ENCODE measurements at regions not wholly inside any gene's neighbourhood (a gene's known extent, or its start where the extent isn't known, plus 50 kb on each side); places are given as distances from the start of the nearest gene placed in this dataset.
A peak's percentile ranks its signal among the peaks of the same experiment; 100 is the strongest.

GRCh38 chrX:45323387-45323786 is 122.7 kb upstream of the DIPK2B start:
- DNase-seq (ENCODE audit: low read depth in 2 of 2), result no peak

- peak in 1 of 2 donors; percentile 21 for DNase-seq (ENCODE audit: low read depth in 2 of 2)
Measured at GRCh38 chrX:45322820-45323219, 122.1 kb upstream of the DIPK2B start.

- DNase-seq (ENCODE audit: low read depth in 2 of 2), result peak; percentile 83 to 87
Measured at GRCh38 chrX:45322382-45322781, 121.7 kb upstream of the DIPK2B start.

GRCh38 chrX:45320191-45320590 is 119.5 kb upstream of the DIPK2B start:
- peak in 1 of 2 donors; percentile 54 for DNase-seq (ENCODE audit: low read depth in 2 of 2)

GRCh38 chrX:45309801-45310200 is 109.1 kb upstream of the DIPK2B start:
- DNase-seq (ENCODE audit: low read depth in 2 of 2), result no peak

GRCh38 chrX:45309096-45309495 is 108.4 kb upstream of the DIPK2B start:
- peak in 1 of 2 donors; percentile 7 for DNase-seq (ENCODE audit: low read depth in 2 of 2)

GRCh38 chrX:45306794-45307193 is 106.1 kb upstream of the DIPK2B start:
- peak in 1 of 2 donors; percentile 2 for DNase-seq (ENCODE audit: low read depth in 2 of 2)

GRCh38 chrX:45300638-45301037 is 100.0 kb upstream of the DIPK2B start:
- no peak for DNase-seq (ENCODE audit: low read depth in 2 of 2)

GRCh38 chrX:45295259-45295986 is 94.7 kb upstream of the DIPK2B start:
- peak; percentile 47 to 52 for DNase-seq (ENCODE audit: low read depth in 2 of 2)

- DNase-seq (ENCODE audit: low read depth in 2 of 2), result peak; percentile 10 to 71
Measured at GRCh38 chrX:45274576-45274975, 73.9 kb upstream of the DIPK2B start.

- DNase-seq (ENCODE audit: low read depth in 2 of 2), result no peak
Measured at GRCh38 chrX:45267007-45267406, 66.3 kb upstream of the DIPK2B start.

- peak in 1 of 2 donors; percentile 41 for DNase-seq (ENCODE audit: low read depth in 2 of 2)
Measured at GRCh38 chrX:45266456-45266855, 65.8 kb upstream of the DIPK2B start.

- no peak for DNase-seq (ENCODE audit: low read depth in 2 of 2)
Measured at GRCh38 chrX:45264865-45265264, 64.2 kb upstream of the DIPK2B start.

GRCh38 chrX:45261471-45261870 is 60.8 kb upstream of the DIPK2B start:
- DNase-seq (ENCODE audit: low read depth in 2 of 2), result no peak

GRCh38 chrX:45261005-45261404 is 60.3 kb upstream of the DIPK2B start:
- no peak for DNase-seq (ENCODE audit: low read depth in 2 of 2)

- no peak for DNase-seq (ENCODE audit: low read depth in 2 of 2)
Measured at GRCh38 chrX:45258731-45259402, 58.2 kb upstream of the DIPK2B start.
